B cell (primary cell): ENCODE measurements at regions not wholly inside any gene's neighbourhood (a gene's known extent, or its start where the extent isn't known, plus 50 kb on each side); places are given as distances from the start of the nearest gene placed in this dataset.

Experiments
- EZH2 ChIP-seq: IDR thresholded peaks from 2 replicates; pipeline ENCODE4 v1.6.1; 2012; ENCODE audit warnings: borderline replicate concordance, low read depth, mild to moderate bottlenecking, moderate library complexity, low read length; ENCODE audit not compliant: insufficient read depth, poor library complexity, severe bottlenecking
- TF ChIP-seq, protein P1 (sequence below): fragments of 200-600 bp; IDR thresholded peaks from one replicate; pipeline ENCODE4 v1.8.0; 2022; ENCODE audit warnings: antibody characterized with exemption, mild to moderate bottlenecking

DNA sequence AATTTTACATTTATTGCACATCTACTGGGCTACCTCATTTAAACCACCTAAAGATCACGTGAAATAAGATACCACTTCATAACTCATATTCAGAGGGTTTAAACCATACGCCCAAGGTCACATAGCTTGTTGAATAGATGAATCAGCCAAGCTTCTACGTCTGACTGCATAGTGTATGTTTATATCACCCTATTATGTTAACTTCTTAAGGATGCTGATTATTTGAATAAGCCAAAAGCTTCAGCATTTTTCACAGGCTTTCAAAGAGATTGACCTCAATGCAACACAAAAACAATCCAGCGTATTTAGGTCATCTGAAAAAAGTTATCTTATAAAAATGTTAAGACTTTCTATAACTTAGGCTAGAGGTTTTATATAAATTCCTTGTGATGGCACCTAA lies 373.8 kb downstream of the TGFB2 start:
- TF ChIP-seq, protein P1, sequence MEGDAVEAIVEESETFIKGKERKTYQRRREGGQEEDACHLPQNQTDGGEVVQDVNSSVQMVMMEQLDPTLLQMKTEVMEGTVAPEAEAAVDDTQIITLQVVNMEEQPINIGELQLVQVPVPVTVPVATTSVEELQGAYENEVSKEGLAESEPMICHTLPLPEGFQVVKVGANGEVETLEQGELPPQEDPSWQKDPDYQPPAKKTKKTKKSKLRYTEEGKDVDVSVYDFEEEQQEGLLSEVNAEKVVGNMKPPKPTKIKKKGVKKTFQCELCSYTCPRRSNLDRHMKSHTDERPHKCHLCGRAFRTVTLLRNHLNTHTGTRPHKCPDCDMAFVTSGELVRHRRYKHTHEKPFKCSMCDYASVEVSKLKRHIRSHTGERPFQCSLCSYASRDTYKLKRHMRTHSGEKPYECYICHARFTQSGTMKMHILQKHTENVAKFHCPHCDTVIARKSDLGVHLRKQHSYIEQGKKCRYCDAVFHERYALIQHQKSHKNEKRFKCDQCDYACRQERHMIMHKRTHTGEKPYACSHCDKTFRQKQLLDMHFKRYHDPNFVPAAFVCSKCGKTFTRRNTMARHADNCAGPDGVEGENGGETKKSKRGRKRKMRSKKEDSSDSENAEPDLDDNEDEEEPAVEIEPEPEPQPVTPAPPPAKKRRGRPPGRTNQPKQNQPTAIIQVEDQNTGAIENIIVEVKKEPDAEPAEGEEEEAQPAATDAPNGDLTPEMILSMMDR = no peak
- TF ChIP-seq EZH2 = no peak
